ENCODE measurements at regions not wholly inside any gene's neighbourhood (a gene's known extent, or its start where the extent isn't known, plus 50 kb on each side); places are given as distances from the start of the nearest gene placed in this dataset.

GRCh38 chr6:163776906-163777686 lies 362.6 kb downstream of the QKI start:
- peaks cover 25 to 29% of the 10 kb centered on the region in 2 donors for H3K4me1 ChIP-seq
- DNase-seq (no peak), ATAC-seq (no peak)
- no peak for TF ChIP-seq POLR2A (IDR thresholded peaks at IDR 0.05)
- TF ChIP-seq, protein P1, sequence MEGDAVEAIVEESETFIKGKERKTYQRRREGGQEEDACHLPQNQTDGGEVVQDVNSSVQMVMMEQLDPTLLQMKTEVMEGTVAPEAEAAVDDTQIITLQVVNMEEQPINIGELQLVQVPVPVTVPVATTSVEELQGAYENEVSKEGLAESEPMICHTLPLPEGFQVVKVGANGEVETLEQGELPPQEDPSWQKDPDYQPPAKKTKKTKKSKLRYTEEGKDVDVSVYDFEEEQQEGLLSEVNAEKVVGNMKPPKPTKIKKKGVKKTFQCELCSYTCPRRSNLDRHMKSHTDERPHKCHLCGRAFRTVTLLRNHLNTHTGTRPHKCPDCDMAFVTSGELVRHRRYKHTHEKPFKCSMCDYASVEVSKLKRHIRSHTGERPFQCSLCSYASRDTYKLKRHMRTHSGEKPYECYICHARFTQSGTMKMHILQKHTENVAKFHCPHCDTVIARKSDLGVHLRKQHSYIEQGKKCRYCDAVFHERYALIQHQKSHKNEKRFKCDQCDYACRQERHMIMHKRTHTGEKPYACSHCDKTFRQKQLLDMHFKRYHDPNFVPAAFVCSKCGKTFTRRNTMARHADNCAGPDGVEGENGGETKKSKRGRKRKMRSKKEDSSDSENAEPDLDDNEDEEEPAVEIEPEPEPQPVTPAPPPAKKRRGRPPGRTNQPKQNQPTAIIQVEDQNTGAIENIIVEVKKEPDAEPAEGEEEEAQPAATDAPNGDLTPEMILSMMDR (IDR thresholded peaks at IDR 0.05 in 4 of 5, conservative IDR thresholded peaks at IDR 0.05 in 1 of 5): no peak
- H3K4me3 ChIP-seq: no peak overlapping the region
- in situ Hi-C loops (cut with MboI; ENCODE audit: low sequenced_read_pairs in 4 of 4): no loop called here
- H3K9me3 ChIP-seq: no peaks in the 10 kb centered on the region
- no peaks in the 10 kb centered on the region for H3K36me3 ChIP-seq
- H3K27ac ChIP-seq: no peak overlapping the region
- intact Hi-C loops (cut with DNase I; ENCODE audit: low total_unique reads): no loop called here
- no peaks in the 10 kb centered on the region for H3K27me3 ChIP-seq

DNA sequence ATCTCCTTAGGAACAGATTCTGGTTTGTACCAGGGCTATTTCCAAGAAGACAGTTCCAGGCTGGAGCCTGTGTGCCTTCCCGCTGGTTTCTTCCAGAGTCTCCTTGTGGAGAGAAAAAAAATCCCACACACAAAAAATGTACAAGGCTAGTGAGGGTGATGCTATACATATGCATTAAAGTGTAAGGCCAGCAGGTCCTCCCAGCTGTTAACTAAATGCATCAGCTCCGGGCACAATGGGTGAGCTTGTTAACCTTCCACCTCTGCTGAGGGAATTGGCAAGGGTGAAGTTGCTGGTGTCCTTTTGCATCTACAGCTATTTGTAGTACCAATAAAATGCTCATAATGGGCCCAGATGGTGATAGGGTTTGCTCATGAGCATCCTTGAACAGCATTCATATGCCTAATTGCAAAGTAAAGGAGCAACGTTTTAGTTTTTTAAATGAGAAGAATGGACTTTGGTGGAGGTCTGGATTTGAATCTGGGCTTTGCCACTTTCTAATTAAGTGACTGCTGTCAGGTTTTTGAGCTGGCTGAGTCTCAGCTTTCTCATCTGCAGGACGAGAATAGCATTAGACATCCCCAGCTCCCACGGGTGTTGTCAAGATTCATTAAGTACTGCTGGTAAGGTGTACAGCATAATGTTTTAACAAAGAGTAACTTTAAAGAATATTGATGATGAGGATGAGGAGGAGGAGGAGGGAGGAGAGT lies 361.8 kb downstream of the QKI start:
- no peak for ATAC-seq

DNA sequence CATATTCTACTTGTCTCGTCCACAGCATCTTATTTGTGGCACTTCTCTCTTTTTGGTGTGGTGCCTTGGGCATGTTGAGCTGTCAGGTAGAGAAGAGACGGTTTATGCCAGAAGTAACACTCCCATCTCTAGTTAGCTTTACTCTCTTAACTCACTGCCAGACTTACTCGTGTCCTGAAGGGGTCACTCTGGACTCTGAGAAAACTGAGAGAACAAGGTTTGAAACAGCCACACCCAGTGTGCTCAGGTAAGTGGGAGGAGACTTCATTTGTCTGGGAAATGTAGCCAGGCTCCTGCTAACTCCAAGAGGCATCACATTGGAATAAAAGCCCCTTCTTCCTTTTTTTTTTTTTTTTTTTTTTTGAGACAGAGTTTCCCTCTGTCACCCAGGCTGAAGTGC lies 360.8 kb downstream of the QKI start:
- DNase-seq: no peak
- H3K36me3 ChIP-seq: no peaks in the 10 kb centered on the region
- no peaks in the 10 kb centered on the region for H3K9me3 ChIP-seq
- no peaks in the 10 kb centered on the region for H3K27me3 ChIP-seq
- TF ChIP-seq, protein P1 (IDR thresholded peaks at IDR 0.05 in 4 of 5, conservative IDR thresholded peaks at IDR 0.05 in 1 of 5): no peak
- TF ChIP-seq POLR2A (IDR thresholded peaks at IDR 0.05): no peak
- peaks cover 16 to 20% of the 10 kb centered on the region in 2 donors for H3K4me1 ChIP-seq
- no peak for ATAC-seq
- in situ Hi-C loops (cut with MboI; ENCODE audit: low sequenced_read_pairs in 4 of 4): no loop called here
- H3K27ac ChIP-seq: no peak overlapping the region
- no peak overlapping the region for H3K4me3 ChIP-seq
- intact Hi-C loops (cut with DNase I; ENCODE audit: low total_unique reads): no loop called here

More for the DNA sequence above, 361.8 kb downstream of the QKI start:
- no peaks in the 10 kb centered on the region for H3K9me3 ChIP-seq
- intact Hi-C loops (cut with DNase I; ENCODE audit: low total_unique reads): no loop called here
- TF ChIP-seq POLR2A (IDR thresholded peaks at IDR 0.05): no peak
- TF ChIP-seq, protein P1 (IDR thresholded peaks at IDR 0.05 in 4 of 5, conservative IDR thresholded peaks at IDR 0.05 in 1 of 5): no peak
- no peak overlapping the region for H3K27ac ChIP-seq
- in situ Hi-C loops (cut with MboI; ENCODE audit: low sequenced_read_pairs in 4 of 4): no loop called here
- peaks cover 25 to 27% of the 10 kb centered on the region in 2 donors for H3K4me1 ChIP-seq
- no peaks in the 10 kb centered on the region for H3K36me3 ChIP-seq
- H3K4me3 ChIP-seq: no peak overlapping the region
- no peak for DNase-seq
- H3K27me3 ChIP-seq: no peaks in the 10 kb centered on the region

DNA sequence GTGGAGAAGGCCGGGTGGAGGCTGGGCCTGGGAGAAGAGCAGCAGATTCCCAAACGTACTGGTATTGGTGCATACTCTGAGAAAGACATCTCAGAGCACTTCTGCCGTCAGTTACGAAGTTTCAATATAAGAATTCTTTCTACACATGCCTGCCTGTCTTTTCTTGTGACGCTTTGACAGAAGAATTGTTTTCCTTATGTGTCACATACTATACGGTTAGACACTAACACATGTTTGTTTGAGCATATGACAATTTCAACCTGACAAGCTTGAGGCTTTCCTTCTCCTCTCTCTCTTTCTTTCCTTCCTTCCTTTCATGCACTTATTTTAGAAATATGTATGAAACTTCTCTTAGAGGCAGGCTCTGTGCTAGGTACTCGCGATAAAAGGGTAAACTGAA lies 360.0 kb downstream of the QKI start:
- no peak for ATAC-seq

More for the DNA sequence above, 360.0 kb downstream of the QKI start:
- Histone ChIP-seq H3K27ac (no peak overlapping the region), H3K4me3 (no peak overlapping the region), H3K4me1 (peaks cover 13 to 14% of the 10 kb centered on the region in 2 donors), H3K27me3 (no peaks in the 10 kb centered on the region), H3K36me3 (no peaks in the 10 kb centered on the region), H3K9me3 (no peaks in the 10 kb centered on the region)
- no peak for TF ChIP-seq POLR2A (IDR thresholded peaks at IDR 0.05)
- TF ChIP-seq, protein P1 (IDR thresholded peaks at IDR 0.05 in 4 of 5, conservative IDR thresholded peaks at IDR 0.05 in 1 of 5): no peak
- in situ Hi-C loops (cut with MboI; ENCODE audit: low sequenced_read_pairs in 4 of 4) (no loop called here), intact Hi-C loops (cut with DNase I; ENCODE audit: low total_unique reads) (no loop called here)
- DNase-seq: no peak

Measured in gastrocnemius medialis (tissue), 4 donors.